GM18517 (cell line): ENCODE measurements at regions not wholly inside any gene's neighbourhood (a gene's known extent, or its start where the extent isn't known, plus 50 kb on each side); places are given as distances from the start of the nearest gene placed in this dataset.
A peak's percentile ranks its signal among the peaks of the same experiment; 100 is the strongest.
"Not testable (repeated sequence)": the region's sequence is repeated elsewhere in the genome, so short reads cannot be mapped to it uniquely, and the experiment has no call there.

Experiments used
- ATAC-seq: cut with Tn5 transposase; IDR thresholded peaks from one replicate; pipeline ENCODE4 v1.9.1; 2021; ENCODE audit warnings: mild to moderate bottlenecking, moderate library complexity; ENCODE audit not compliant: unreplicated experiment

GRCh38 chr6:91280494-91280830 lies 693.6 kb upstream of the MAP3K7 start:
- no peak for ATAC-seq

- ATAC-seq: no peak
Measured at GRCh38 chr6:91279740-91280493, 693.0 kb upstream of the MAP3K7 start.

GRCh38 chr6:91278416-91278815 lies 691.5 kb upstream of the MAP3K7 start:
- ATAC-seq: no peak

DNA sequence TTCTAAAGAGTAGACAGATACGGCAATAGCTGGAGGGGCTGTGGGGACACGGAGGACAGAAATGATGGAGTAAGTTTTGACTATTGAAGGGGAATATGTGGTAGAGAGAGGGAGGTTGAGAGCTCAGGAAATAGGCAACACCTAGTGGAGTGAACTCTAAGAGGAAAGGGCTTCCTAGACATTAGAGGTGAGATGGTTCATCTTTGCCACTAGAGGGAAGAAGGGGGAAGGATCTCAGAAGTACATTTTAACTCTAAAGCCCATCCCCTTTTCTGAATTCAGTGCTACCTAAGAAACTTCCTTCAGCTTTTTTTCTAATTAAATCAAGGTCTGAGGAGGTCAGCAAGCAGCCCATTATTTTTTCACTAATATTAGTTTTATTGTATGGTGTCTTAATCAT lies 689.4 kb upstream of the MAP3K7 start:
- ATAC-seq: no peak

DNA sequence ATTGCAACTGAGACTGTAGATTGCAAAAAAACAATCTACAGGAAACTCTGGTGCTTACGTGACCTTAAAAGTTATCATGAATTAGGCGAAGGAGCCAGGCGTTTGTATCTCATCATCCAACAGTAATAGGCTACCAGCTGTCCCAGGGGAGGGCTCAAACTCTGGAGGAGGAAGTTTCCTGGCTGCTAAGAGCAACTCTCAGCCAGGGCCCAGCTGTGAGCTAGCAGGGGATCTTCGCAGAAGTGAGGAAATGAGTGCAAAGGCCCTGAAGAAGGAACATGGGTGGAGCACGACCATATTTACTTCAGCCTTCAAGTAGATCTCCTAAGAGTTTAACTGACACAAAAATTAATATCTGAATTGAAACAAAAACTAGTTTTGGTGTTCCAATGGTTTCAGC lies 686.9 kb upstream of the MAP3K7 start:
- no peak for ATAC-seq

- ATAC-seq: no peak
Measured at GRCh38 chr6:91271807-91272206, 684.9 kb upstream of the MAP3K7 start.

DNA sequence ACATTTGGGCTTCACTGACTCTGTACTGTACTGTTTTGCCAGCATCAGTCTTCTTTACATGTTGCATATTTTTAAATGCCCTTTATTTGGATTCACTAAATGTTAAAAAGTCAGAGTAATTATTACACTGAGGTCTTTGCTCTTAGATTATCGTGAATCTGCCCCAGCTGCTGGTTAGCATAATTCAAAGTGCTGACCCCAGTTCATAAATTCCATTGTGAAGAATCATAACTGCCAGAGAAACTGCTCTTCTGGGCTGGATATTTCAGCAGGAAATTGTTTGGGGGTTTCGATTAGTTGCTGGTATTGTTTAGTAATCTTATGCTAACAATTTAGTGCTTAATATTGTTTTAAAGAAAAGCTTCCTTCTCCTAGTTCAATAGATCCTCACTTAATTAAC lies 682.1 kb upstream of the MAP3K7 start:
- ATAC-seq: no peak

- ATAC-seq: no peak
Measured at GRCh38 chr6:91267246-91267645, 680.4 kb upstream of the MAP3K7 start.

- no peak for ATAC-seq
Measured at GRCh38 chr6:91266156-91266555, 679.3 kb upstream of the MAP3K7 start.

- ATAC-seq: no peak
Measured at GRCh38 chr6:91243436-91243835, 656.6 kb upstream of the MAP3K7 start.

DNA sequence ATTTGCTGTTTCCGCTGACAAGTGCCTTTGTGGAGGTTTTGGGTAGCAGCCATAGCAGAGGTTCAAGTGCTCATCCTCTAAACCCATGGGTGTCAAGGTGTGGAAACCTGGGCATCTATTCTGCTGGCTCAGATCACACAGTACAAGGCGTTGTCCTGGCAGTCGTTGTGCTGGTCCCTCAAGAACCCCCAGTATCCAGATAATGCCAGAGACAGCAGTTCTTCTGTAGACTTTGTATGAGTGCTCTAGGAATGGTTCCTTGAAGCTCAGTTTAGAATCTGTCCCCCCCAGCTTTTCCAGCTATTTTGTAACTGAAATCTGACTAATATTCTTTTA lies 655.7 kb upstream of the MAP3K7 start:
- ATAC-seq: no peak

DNA sequence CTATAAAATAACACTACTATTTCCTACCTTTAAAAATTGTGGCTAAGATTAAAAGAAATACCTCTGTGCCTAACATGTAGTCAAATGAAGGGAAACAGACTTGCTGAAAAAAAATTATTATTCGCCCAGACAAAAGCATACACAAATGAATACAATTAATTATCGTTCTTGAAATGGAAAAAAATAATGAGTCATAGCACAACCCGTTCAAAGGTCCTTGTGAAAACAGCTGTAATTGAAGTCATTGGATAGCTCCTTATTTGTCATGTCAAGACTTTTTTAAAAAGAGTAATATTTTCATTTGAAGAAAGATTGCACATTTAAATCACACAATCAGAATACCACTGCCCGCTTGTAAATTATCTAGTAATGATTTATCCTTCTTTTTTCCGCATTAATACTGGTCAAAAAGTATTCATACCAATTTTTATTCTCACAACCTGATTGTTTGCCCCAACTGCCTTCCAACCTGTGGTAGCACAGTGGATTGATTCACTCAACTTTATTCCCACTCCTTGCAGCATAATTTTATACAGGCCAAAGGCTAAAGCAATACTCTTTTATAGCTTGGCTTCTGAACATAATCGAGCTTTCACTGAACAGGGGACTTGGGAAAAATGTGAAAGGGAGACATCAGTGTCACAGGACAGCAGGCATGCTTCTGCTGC lies 655.2 kb upstream of the MAP3K7 start:
- no peak for ATAC-seq

GRCh38 chr6:91240878-91241603 lies 654.2 kb upstream of the MAP3K7 start:
- ATAC-seq: peak; percentile 73

DNA sequence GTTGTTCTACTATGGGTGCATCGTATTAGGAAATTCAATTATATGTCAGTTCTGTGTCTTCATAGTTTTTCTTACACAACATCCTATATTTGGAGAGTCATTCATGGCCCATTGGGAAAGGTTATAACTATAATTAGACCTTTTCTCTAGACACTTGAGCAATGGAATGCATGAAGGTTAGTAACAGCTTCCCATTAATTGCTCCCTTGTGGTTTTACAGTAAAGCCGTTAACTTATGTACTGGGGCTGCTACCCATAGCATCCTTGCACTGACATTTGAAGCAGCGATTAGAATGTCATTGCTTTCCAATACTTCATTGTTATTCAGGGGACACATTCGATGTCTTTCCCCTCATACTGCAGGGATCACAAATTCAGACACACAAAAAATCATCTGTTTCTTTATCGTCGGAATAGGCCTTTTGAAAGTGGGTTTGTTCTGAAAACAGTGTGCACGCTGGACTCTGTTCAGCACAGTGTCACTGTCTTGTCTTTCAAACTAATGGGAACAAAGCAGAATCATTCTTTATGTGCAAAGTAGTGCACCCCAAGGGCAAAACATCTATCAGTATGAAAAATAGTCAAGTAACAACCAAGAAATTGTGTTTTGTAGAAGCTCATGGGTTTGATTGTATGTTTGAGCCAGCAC lies 634.3 kb upstream of the MAP3K7 start:
- ATAC-seq: no peak

DNA sequence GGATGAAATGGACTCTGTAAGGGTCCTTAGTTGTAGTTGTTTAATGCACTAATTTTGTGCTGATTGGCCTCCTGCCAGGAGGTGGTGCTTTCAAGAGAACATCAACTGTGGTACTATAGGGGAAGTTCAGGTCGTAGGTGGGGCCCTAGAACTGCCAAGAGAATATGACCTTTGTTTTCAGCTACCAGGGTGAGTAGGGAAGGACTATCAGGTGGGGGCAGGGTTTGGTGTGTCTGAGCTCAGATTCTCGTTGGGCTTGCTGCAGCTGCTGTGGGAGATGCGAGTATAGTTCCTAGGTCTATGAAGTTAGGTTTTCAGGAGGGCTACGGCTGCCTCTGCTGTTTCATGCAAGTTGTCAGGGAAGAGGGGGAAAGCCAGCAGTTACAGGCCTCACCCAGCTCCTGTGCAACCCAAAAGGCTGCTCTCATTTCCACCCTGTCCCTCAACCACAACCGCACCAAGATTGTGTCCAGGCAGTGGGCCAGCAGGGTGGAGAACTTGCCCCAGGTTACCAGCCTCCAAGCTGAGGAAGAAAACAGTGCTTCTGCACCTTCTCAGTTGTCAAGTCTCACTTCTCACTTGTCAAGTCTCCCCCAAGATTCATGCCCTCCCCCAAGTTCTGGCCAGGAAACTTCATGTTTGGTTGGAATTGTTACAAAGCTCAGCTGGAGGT lies 626.5 kb upstream of the MAP3K7 start:
- no peak for ATAC-seq

DNA sequence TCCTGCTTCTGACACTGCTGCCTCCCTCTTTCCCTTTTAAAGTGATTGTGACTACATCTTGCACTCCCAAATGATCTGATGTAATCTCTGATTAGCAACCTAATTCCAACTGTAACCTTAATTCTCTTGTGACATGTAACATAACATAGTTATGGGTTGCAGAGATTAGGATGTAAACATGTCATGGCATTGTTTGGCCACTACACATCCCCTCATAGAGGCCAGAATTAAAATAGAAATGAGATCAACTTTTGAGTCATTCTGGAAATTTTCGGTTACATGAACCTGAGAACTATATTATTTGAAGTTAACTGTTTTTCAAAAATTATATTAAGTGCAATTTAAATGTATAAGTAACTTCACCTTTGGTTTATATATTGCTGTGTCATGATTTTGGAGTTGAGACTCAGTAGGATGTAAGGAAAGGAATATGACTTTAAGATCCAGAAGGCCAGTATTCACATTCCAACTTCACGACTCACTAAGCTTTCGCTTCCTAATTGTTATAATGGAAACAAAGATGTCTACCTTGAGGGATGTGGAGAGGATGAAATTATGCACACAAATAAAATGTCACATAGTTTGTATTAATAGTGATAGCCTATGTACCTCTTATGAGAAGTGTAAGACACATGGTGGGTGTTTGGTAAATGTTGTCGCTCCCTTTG lies 611.9 kb upstream of the MAP3K7 start:
- no peak for ATAC-seq

DNA sequence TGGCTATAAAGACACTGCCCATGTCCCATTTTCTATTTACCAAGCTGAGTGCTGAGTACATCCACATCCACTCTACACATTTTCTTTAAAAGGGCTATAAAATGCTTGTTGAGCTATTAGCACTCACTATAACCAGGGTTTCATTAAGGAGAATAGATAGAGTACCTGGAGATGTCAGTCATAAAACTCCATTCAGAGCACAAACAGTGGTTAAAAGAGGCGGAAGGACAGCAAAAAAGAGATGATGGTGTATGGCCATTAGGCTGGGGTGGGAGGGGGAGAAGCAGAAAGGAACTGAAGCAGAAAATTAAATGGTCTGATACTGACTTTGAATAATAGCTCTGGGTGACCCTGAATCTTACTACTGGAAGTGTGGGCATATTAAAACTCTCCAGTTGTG lies 609.9 kb upstream of the MAP3K7 start:
- no peak for ATAC-seq

DNA sequence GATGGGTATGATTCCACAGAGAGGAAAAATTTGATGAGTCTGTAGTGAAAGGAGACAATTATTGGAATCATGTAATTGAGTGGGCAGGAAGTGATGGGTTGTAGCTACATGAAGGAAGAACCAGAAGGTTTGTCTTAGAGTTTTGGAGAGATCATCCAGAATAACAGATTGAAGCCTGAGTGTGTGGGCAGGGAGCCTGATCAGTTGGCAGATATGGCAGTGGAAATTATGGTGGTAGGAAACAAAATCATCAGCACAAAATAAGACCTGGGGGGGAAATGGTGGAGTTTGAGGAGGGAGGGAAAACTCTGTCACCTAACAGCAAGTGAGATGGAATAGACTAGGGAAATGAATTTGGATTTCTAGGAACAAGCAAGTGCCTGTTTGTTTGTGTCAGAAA lies 606.6 kb upstream of the MAP3K7 start:
- ATAC-seq: no peak

DNA sequence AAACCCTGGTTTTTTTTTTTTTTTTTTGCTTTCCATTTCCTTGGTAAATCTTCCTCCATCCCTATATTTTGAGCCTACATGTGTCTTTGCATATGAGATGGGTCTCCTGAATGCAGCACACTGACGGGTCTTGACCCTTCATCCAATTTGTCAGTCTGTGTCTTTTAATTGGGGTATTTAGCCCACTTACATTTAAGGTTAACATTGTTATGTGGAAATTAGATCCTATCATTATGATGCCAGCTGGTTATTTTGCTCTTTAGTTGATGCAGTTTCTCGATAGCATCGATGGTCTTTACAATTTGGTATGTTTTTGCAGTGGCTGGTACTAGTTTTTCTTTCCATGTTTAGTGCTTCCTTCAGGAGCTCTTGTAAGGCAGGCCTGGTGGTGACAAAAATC lies 603.2 kb upstream of the MAP3K7 start:
- not testable (repeated sequence) for ATAC-seq

DNA sequence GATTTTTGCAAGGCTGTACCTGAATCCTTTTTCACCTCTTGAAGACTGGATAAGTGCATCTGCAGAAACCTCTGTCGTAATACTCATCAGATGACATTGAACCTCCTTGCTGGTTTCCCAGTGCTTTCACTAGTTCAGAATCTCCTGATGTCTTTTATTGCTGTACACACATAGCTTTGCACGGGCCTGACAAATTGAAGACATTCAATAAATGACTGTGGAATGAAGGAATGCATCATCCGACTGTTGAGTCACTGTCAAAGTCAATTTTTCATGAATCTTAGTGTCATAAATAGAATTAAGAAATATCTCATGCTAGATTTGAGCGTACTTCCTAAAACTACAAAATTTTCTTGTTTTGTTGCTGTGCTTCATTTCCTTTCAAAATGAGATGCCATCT lies 598.2 kb upstream of the MAP3K7 start:
- no peak for ATAC-seq

- ATAC-seq: no peak
Measured at GRCh38 chr6:91181416-91181815, 594.5 kb upstream of the MAP3K7 start.
